H9 (cell line): ENCODE measurements at regions not wholly inside any gene's neighbourhood (a gene's known extent, or its start where the extent isn't known, plus 50 kb on each side); places are given as distances from the start of the nearest gene placed in this dataset.

Experiments
- DNase-seq: peaks from one replicate; pipeline ENCODE4 v3.0.0-alpha.2; 2017
- H2AFZ ChIP-seq: one replicate; pipeline ENCODE4 v1.6.1; 2013; ENCODE audit warnings: mild to moderate bottlenecking, low read length, control low read depth, moderate library complexity
- H2AK5ac ChIP-seq: 2 replicates; pipeline ENCODE4 v1.6.1; 2013; ENCODE audit warnings: low read length, control low read depth, mixed read lengths; ENCODE audit not compliant: insufficient read length
- H2BK120ac ChIP-seq: one replicate; pipeline ENCODE4 v1.6.1; 2013; ENCODE audit warnings: low read depth, mild to moderate bottlenecking, low read length, control low read depth, inconsistent platforms; ENCODE audit not compliant: poor library complexity, severe bottlenecking
- H2BK12ac ChIP-seq: 2 replicates; pipeline ENCODE4 v1.6.1; 2013; ENCODE audit warnings: low read length, control low read depth, mixed read lengths, low read depth; ENCODE audit not compliant: insufficient read length
- H2BK15ac ChIP-seq: 2 replicates; pipeline ENCODE4 v1.6.1; 2013; ENCODE audit warnings: low read depth, low read length, control low read depth
- H2BK20ac ChIP-seq: one replicate; pipeline ENCODE4 v1.6.1; 2013; ENCODE audit warnings: low read depth, mild to moderate bottlenecking, low read length, control low read depth, inconsistent platforms; ENCODE audit not compliant: poor library complexity, severe bottlenecking
- H2BK5ac ChIP-seq: 2 replicates; pipeline ENCODE4 v1.6.1; 2013; ENCODE audit warnings: low read length, control low read depth, mixed read lengths; ENCODE audit not compliant: insufficient read length
- H3K14ac ChIP-seq: 2 replicates; pipeline ENCODE4 v1.6.1; 2013; ENCODE audit warnings: low read length, control low read depth; ENCODE audit not compliant: insufficient read depth
- H3K18ac ChIP-seq: 2 replicates; pipeline ENCODE4 v1.6.1; 2013; ENCODE audit warnings: low read depth, mild to moderate bottlenecking, mixed read lengths, low read length, control low read depth; ENCODE audit not compliant: insufficient read length
- H3K23ac ChIP-seq: 2 replicates; pipeline ENCODE4 v1.6.1; 2013; ENCODE audit warnings: low read length, control low read depth, mixed read lengths, low read depth; ENCODE audit not compliant: insufficient read length
- H3K23me2 ChIP-seq: 2 replicates; pipeline ENCODE4 v1.6.1; 2013; ENCODE audit warnings: low read depth, mild to moderate bottlenecking, mixed read lengths, low read length, control low read depth; ENCODE audit not compliant: insufficient read length, poor library complexity, severe bottlenecking
- H3K27ac ChIP-seq: 2 replicates; pipeline ENCODE4 v1.5.1; 2013; ENCODE audit warnings: low read length, control low read depth, mixed read lengths, low read depth; ENCODE audit not compliant: insufficient read length
- H3K27me3 ChIP-seq: 2 replicates; pipeline ENCODE4 v1.6.1; 2013; ENCODE audit warnings: low read length, control low read depth, inconsistent platforms; ENCODE audit not compliant: insufficient read depth
- H3K4ac ChIP-seq: 2 replicates; pipeline ENCODE4 v1.6.1; 2013; ENCODE audit warnings: low read depth, mild to moderate bottlenecking, control low read depth, inconsistent platforms, low read length, moderate library complexity
- H3K4me1 ChIP-seq: 2 replicates; pipeline ENCODE4 v1.6.1; 2013; ENCODE audit warnings: low read length, control low read depth, inconsistent platforms; ENCODE audit not compliant: insufficient read depth
- H3K4me2 ChIP-seq: 2 replicates; pipeline ENCODE4 v1.6.1; 2013; ENCODE audit warnings: low read length, control low read depth, mixed read lengths; ENCODE audit not compliant: insufficient read length, insufficient read depth
- H3K56ac ChIP-seq: 2 replicates; pipeline ENCODE4 v1.6.1; 2013; ENCODE audit warnings: low read depth, mild to moderate bottlenecking, mixed read lengths, low read length, control low read depth; ENCODE audit not compliant: insufficient read length
- H3K79me1 ChIP-seq: 2 replicates; pipeline ENCODE4 v1.6.1; 2013; ENCODE audit warnings: low read depth, mild to moderate bottlenecking, moderate library complexity, low read length, control low read depth, inconsistent platforms; ENCODE audit not compliant: insufficient read depth, poor library complexity, severe bottlenecking
- H3K79me2 ChIP-seq: 2 replicates; pipeline ENCODE4 v1.6.1; 2013; ENCODE audit warnings: low read length, control low read depth, inconsistent platforms; ENCODE audit not compliant: insufficient read depth
- H3K9ac ChIP-seq: 2 replicates; pipeline ENCODE4 v1.6.1; 2013; ENCODE audit warnings: low read length, control low read depth, mixed read lengths; ENCODE audit not compliant: insufficient read length; ENCODE audit errors: extremely low read depth
- H3K9me3 ChIP-seq: one replicate; pipeline ENCODE4 v1.6.1; 2013; ENCODE audit warnings: low read depth, low read length, inconsistent platforms; ENCODE audit not compliant: control insufficient read depth
- H3T11ph ChIP-seq: one replicate; pipeline ENCODE4 v1.6.1; 2013; ENCODE audit warnings: mild to moderate bottlenecking, low read length, control low read depth, inconsistent platforms
- H4K20me1 ChIP-seq: one replicate; pipeline ENCODE4 v1.6.1; 2013; ENCODE audit not compliant: control insufficient read depth, insufficient read length, insufficient read depth
- H4K5ac ChIP-seq: 2 replicates; pipeline ENCODE4 v1.6.1; 2013; ENCODE audit warnings: low read depth, mild to moderate bottlenecking, mixed read lengths, low read length, control low read depth; ENCODE audit not compliant: insufficient read length
- H4K8ac ChIP-seq: replicated peaks from 2 replicates; pipeline ENCODE4 v1.6.1; 2013; ENCODE audit warnings: low read length, control low read depth, mixed read lengths, low read depth; ENCODE audit not compliant: insufficient read length
- H4K91ac ChIP-seq: 2 replicates; pipeline ENCODE4 v1.6.1; 2013; ENCODE audit warnings: low read depth, mild to moderate bottlenecking, moderate library complexity, mixed read lengths, low read length, control low read depth; ENCODE audit not compliant: insufficient read length
- H3K27ac Mint-ChIP-seq, 3 experiments: 2 replicates in 2 of 3; 3 replicates in 1 of 3; pipeline ENCODE4 v1.8.0; 2020 to 2021; ENCODE audit warnings: mixed read lengths in 3 of 3, mild to moderate bottlenecking in 1 of 3, moderate library complexity in 1 of 3
- H3K27me3 Mint-ChIP-seq: 2 replicates; pipeline ENCODE4 v1.8.0; 2021; ENCODE audit warnings: low read depth, mild to moderate bottlenecking, moderate library complexity, mixed read lengths
- H3K36me3 Mint-ChIP-seq, 3 experiments: 2 replicates in 2 of 3; 3 replicates in 1 of 3; pipeline ENCODE4 v1.8.0; 2020 to 2021; ENCODE audit warnings: low read depth in 3 of 3, mixed read lengths in 3 of 3; ENCODE audit not compliant: insufficient read depth in 1 of 3
- H3K4me1 Mint-ChIP-seq, 2 experiments: 2 replicates each; pipeline ENCODE4 v1.8.0; 2020; ENCODE audit warnings: mixed read lengths in 2 of 2
- H3K4me3 Mint-ChIP-seq, 2 experiments: 2 replicates in 1 of 2; 3 replicates in 1 of 2; pipeline ENCODE4 v1.8.0; 2020 to 2021; ENCODE audit warnings: mild to moderate bottlenecking in 2 of 2, mixed read lengths in 2 of 2, moderate library complexity in 1 of 2
- H3K9me3 Mint-ChIP-seq, 2 experiments: 2 replicates in 1 of 2; 3 replicates in 1 of 2; pipeline ENCODE4 v1.8.0; 2020; ENCODE audit warnings: mild to moderate bottlenecking in 2 of 2, mixed read lengths in 2 of 2, moderate library complexity in 1 of 2
- WGBS: extraction: QIAGEN DNeasy Blood & Tissue Kit; methylation state at CpG from one replicate; pipeline ENCODE4 v1.1.7; 2013; ENCODE audit warnings: missing lambda C conversion rate, low lambda C conversion rate, mixed read lengths; ENCODE audit not compliant: insufficient read length; ENCODE audit errors: extremely low coverage; 5-methylcytosine and 5-hydroxymethylcytosine counted together
- TF ChIP-seq, protein P1 (sequence below): fragments of 200-600 bp; sonication (generic); conservative IDR thresholded peaks from 3 replicates; pipeline ENCODE4 v1.8.0; 2021; ENCODE audit warnings: antibody characterized with exemption, mild to moderate bottlenecking

- Histone ChIP-seq H3K18ac (no peak overlapping the region), H2BK15ac (no peak overlapping the region), H3K27me3 (no peaks in the 10 kb centered on the region), H4K91ac (no peak overlapping the region), H3K4me2 (no peak overlapping the region), H2AK5ac (no peak overlapping the region), H3K27ac (no peak overlapping the region), H3K9ac (no peak overlapping the region), H3K56ac (no peak overlapping the region), H2AFZ (no peak overlapping the region), H4K20me1 (no peaks in the 10 kb centered on the region), H3K23me2 (no peaks in the 10 kb centered on the region), H3T11ph (no peak overlapping the region), H3K79me2 (no peaks in the 10 kb centered on the region), H3K79me1 (no peaks in the 10 kb centered on the region), H2BK120ac (no peak overlapping the region), H4K5ac (no peak overlapping the region), H3K4me1 (no peaks in the 10 kb centered on the region; the same call in 1 of the 2 replicates), H3K14ac (no peak overlapping the region), H2BK5ac (no peak overlapping the region), H3K23ac (no peak overlapping the region), H2BK12ac (no peak overlapping the region), H4K8ac (no peak overlapping the region), H3K4ac (no peak overlapping the region), H2BK20ac (no peak overlapping the region), H3K9me3 (no peaks in the 10 kb centered on the region)
- H3K4me3 Mint-ChIP-seq: no peak overlapping the region
- no CpG with 5 or more reads among the region's 1 CpG for WGBS
- TF ChIP-seq, protein P1, sequence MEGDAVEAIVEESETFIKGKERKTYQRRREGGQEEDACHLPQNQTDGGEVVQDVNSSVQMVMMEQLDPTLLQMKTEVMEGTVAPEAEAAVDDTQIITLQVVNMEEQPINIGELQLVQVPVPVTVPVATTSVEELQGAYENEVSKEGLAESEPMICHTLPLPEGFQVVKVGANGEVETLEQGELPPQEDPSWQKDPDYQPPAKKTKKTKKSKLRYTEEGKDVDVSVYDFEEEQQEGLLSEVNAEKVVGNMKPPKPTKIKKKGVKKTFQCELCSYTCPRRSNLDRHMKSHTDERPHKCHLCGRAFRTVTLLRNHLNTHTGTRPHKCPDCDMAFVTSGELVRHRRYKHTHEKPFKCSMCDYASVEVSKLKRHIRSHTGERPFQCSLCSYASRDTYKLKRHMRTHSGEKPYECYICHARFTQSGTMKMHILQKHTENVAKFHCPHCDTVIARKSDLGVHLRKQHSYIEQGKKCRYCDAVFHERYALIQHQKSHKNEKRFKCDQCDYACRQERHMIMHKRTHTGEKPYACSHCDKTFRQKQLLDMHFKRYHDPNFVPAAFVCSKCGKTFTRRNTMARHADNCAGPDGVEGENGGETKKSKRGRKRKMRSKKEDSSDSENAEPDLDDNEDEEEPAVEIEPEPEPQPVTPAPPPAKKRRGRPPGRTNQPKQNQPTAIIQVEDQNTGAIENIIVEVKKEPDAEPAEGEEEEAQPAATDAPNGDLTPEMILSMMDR: no peak
- no peaks in the 10 kb centered on the region for H3K27me3 Mint-ChIP-seq
- DNase-seq: no peak
- peaks cover 0 to 17% (median 7%) of the 10 kb centered on the region in 3 experiments; a peak in 5 of 7 replicates for H3K36me3 Mint-ChIP-seq
- peak overlapping the region in 1 of 3 experiments; percentile 31; a peak in 2 of 7 replicates for H3K27ac Mint-ChIP-seq
- no peaks in the 10 kb centered on the region; a peak in 1 of 5 replicates for H3K9me3 Mint-ChIP-seq
- H3K4me1 Mint-ChIP-seq: peaks cover 10 to 19% of the 10 kb centered on the region in 2 experiments
These were observed 1017.9 kb downstream of the ADGRL2 start for GRCh38 chr1:82818586-82818985.
